ENCODE measurements at regions not wholly inside any gene's neighbourhood (a gene's known extent, or its start where the extent isn't known, plus 50 kb on each side); places are given as distances from the start of the nearest gene placed in this dataset.
"Not testable (repeated sequence)": the region's sequence is repeated elsewhere in the genome, so short reads cannot be mapped to it uniquely, and the experiment has no call there.

- no peak for TF ChIP-seq EP300 (IDR thresholded peaks at IDR 0.05)
- TF ChIP-seq POLR2A (IDR thresholded peaks at IDR 0.05) = no peak
- TF ChIP-seq POLR2AphosphoS5 (IDR thresholded peaks at IDR 0.05) = no peak
- TF ChIP-seq CTCF (IDR thresholded peaks at IDR 0.05) = no peak
- H3K27ac ChIP-seq = no peak overlapping the region
- H3K27me3 ChIP-seq = no peaks in the 10 kb centered on the region
- no peaks in the 10 kb centered on the region for H3K9me3 ChIP-seq
- 91 to 94% methylated on average over 3 of the region's 3 CpGs for WGBS, 2 donors (ENCODE audit: low coverage in 1 of 2)
- no peak for ATAC-seq
- no peak overlapping the region for H3K4me3 ChIP-seq
- H3K4me1 ChIP-seq = no peaks in the 10 kb centered on the region
- no peaks in the 10 kb centered on the region for H3K36me3 ChIP-seq
These were observed 505.5 kb downstream of the NEBL start for GRCh38 chr10:20391629-20392028.

- ATAC-seq = no peak
- Histone ChIP-seq H3K27ac (no peak overlapping the region), H3K4me3 (no peak overlapping the region), H3K27me3 (no peaks in the 10 kb centered on the region), H3K36me3 (no peaks in the 10 kb centered on the region), H3K9me3 (no peaks in the 10 kb centered on the region), H3K4me1 (no peaks in the 10 kb centered on the region)
- no peak for TF ChIP-seq POLR2A (IDR thresholded peaks at IDR 0.05)
- TF ChIP-seq EP300 (IDR thresholded peaks at IDR 0.05) = no peak
- no peak for TF ChIP-seq POLR2AphosphoS5 (IDR thresholded peaks at IDR 0.05)
- no peak for TF ChIP-seq CTCF (IDR thresholded peaks at IDR 0.05)
- WGBS, 2 donors (ENCODE audit: low coverage in 1 of 2) = 60 to 86% methylated on average over 1 to 3 of the region's 3 CpGs
These were observed 515.4 kb downstream of the NEBL start for GRCh38 chr10:20381761-20382160.

GRCh38 chr10:20380401-20380800 is 516.7 kb downstream of the NEBL start:
- Histone ChIP-seq H3K36me3 (no peaks in the 10 kb centered on the region), H3K9me3 (no peaks in the 10 kb centered on the region), H3K4me3 (no peak overlapping the region), H3K27ac (no peak overlapping the region), H3K27me3 (no peaks in the 10 kb centered on the region), H3K4me1 (no peaks in the 10 kb centered on the region)
- ATAC-seq = no peak
- TF ChIP-seq POLR2A (IDR thresholded peaks at IDR 0.05) = no peak
- no peak for TF ChIP-seq EP300 (IDR thresholded peaks at IDR 0.05)
- TF ChIP-seq CTCF (IDR thresholded peaks at IDR 0.05) = no peak

GRCh38 chr10:20372748-20373147 is 524.4 kb downstream of the NEBL start:
- Histone ChIP-seq H3K27me3 (no peaks in the 10 kb centered on the region), H3K27ac (no peak overlapping the region), H3K4me1 (no peaks in the 10 kb centered on the region), H3K9me3 (no peaks in the 10 kb centered on the region), H3K4me3 (no peak overlapping the region), H3K36me3 (no peaks in the 10 kb centered on the region)
- TF ChIP-seq CTCF (IDR thresholded peaks at IDR 0.05) (no peak), EP300 (IDR thresholded peaks at IDR 0.05) (no peak), POLR2AphosphoS5 (IDR thresholded peaks at IDR 0.05) (no peak), POLR2A (IDR thresholded peaks at IDR 0.05) (no peak)
- ATAC-seq = no peak

- WGBS, 2 donors (ENCODE audit: low coverage in 1 of 2) = 85 to 93% methylated on average over 7 of the region's 7 CpGs
- H3K36me3 ChIP-seq, H3K4me1 ChIP-seq, H3K4me3 ChIP-seq, H3K27me3 ChIP-seq, H3K9me3 ChIP-seq, H3K27ac ChIP-seq, ATAC-seq: not testable (repeated sequence)
These were observed 526.1 kb downstream of the NEBL start for GRCh38 chr10:20370977-20371533.

Data from gastroesophageal sphincter (tissue), 4 donors.